ENCODE measurements at regions not wholly inside any gene's neighbourhood (a gene's known extent, or its start where the extent isn't known, plus 50 kb on each side); places are given as distances from the start of the nearest gene placed in this dataset.
A peak's percentile ranks its signal among the peaks of the same experiment; 100 is the strongest.
"Not testable (repeated sequence)": the region's sequence is repeated elsewhere in the genome, so short reads cannot be mapped to it uniquely, and the experiment has no call there.

DNA sequence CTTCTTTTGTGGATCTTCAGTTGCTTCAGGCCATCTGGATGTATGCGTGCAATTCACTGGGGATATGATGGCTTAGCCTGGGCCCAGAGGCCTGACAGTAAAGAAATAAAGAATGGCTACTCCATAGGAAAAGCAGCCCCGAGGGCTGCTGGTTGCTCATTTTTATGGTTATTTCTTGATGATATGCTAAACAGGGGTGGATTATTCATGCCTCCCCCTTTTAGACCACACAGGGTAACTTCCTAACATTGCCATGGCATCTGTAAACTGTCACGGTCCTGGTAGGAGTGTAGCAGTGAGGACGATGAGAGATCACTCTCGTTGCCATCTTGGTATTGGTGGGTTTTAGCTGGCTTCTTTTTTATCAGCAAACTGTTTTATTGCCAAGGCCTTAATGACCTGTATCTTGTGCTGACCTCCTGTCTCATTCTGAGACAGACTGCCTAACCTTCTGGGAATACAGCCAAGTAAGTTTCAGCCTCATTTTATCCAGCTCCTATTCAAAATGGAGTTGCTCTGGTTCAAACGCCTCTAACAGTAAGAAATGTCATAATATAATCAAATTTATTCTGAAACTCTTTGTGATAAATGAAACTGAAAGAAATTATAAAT is 60.5 kb downstream of the DSEL start:
- DNase-seq = no peak

DNA sequence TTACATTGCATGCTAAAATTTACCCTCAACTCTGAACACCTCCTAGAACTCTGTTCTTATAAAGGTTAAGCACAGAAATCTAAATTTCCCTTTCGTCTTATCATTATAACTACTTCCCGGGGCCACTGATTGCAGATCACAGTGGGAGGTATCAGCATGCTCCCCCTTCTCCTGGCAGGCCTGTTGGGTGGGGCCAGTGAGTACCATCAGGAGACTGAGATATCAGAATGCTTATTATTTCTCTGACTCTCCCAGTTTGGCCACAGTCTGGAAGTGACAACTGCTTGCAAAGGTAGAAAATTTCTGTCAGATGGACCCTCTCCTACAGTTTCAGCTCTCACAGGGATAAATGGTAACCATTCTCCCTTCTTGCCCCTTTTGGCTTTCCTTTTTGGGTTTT is 62.6 kb downstream of the DSEL start:
- DNase-seq = no peak

DNA sequence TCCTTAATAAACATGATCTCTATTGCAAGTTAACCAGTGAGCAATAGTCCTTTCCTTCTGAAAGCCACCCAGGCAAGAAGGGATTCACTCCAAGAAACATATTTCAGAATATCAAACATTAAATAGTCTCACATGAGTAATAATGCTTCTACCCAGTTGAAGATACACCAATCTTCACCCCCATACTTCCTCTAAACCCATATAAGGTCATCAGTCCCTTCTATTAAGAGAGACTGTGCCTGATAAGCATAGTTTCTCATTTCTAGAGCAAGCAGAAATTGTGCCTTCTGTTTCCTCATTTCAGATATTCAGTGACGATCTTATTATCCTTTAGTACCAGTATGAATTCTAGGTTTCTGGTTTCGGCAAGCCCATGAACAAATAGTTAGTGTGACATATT is 64.6 kb downstream of the DSEL start:
- no peak for DNase-seq

DNA sequence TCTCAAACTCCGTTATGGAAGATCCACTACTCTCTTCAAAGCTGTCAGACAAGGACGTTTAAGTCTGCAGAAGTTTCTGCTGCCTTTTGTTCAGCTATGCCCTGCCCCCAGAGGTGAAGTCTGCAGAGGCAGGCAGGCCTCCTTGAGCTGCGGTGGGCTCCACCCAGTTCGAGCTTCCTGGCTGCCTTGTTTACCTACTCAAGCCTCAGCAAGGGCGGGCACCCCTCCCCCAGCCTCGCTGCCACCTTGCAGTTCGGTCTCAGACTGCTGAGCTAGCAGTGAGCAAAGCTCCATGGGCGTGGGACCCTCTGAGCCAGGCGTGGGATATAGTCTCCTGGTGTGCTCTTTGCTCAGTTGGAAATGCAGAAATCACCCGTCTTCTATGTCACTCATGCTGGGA is 65.4 kb downstream of the DSEL start:
- not testable (repeated sequence) for DNase-seq

DNA sequence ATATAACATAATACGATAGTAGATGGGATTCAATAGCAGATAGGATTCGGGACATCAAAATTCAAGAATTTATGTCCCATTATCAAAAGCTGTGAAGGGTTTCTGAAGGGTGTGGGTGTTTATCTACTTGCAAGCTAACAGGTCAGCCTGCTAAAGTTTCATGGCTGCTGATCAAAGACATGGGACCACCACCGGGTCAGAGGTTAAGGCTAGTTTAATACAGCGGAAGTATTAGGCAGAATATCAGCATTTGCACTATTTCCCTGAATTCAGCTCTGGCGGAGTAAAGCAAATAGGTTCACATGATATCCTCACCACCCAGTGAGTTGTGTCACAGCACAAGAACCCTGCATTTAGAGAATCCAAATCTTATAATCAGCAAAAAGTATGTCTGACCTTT is 82.5 kb downstream of the DSEL start:
- no peak for DNase-seq

DNA sequence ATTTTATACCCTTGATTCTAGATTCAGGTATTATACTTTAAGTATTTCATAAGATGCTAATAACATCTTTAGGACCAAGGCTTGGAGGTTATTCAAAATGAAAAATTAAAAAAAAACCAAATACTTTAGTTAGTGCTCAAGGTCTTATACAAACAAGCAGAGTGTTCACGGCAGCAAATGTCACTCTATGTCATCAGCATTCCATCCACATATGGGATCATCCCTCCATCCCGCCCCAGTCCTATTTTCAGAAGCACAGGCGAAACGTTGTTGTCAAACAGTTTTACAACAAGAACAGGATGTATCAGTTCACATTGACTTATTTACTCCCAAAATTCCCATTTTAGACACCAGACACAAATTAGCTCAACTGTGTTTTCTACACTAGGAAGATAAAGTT is 83.7 kb downstream of the DSEL start:
- DNase-seq = no peak

DNA sequence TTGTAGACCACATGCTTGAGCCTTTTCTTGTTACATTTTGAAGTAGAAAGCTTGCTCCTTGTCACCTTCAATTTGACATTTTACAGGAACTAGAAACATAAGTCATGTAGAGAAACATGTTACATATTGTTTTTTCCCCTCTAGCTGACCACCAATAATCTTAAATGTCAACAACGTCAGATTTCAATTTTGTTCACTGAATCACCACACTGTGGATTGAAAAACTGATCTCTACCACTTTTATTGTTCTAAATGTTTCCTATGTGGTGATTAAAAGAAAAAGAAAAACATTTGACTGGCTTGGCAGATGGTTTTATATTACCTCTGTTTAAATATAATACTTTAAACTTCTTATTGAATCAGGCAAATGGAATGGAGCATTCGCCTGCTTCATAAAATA is 87.7 kb downstream of the DSEL start:
- DNase-seq = no peak

DNA sequence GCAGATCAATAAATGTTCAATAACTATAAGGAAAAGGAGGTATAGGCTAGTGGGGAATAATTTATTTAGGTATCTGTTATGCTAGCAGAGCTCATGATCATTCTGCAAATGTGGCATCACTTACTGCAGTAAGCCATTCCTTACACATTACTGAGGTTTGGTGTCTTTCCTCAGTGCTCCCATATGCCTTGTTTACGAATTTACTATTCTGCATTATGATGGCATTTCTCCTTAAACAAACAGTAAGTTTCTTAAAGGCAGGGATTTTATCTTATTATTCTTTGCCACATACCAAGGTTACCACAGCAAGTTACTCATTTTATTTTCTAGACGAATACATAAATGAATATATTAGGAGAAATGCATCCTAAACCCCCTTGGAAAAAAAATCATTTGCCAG is 88.4 kb downstream of the DSEL start:
- DNase-seq = no peak

DNA sequence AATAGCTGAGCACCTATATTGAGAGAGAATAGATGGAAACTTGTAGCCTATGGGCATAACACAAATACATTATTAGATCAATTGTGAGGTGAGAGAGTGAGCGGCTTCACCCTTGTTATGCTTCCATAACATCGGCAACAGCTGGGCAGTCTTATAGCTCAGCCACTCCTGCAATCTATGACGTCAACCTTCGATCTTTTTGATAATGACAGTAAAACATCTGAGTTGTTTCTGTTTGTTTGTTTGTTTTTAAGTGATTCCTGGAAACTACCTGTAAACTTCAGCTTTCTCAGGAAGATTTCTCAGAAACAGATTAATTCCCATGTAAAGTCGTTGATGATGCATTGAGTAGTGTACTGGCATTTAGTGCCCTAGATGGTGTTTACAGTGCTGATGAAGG is 90.0 kb downstream of the DSEL start:
- no peak for DNase-seq

DNA sequence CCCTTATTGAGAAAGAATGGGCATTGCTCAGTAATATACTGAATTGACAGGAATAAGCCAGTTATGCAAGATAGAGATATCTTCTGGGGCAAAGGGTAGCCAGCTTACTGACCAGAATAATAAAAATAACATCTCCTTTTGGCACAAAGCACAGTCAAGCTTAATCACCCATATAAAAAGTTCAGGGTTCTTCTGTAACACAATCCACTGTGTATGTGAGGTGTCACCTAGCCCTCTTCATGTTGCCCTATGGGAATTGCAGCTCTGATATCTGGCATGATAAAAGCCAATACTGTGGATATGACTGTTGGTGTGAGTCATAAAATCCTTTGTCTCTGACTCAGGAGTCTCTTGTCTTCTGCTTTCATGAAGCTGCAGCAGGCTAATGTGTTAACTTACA is 90.8 kb downstream of the DSEL start:
- no peak for DNase-seq

DNA sequence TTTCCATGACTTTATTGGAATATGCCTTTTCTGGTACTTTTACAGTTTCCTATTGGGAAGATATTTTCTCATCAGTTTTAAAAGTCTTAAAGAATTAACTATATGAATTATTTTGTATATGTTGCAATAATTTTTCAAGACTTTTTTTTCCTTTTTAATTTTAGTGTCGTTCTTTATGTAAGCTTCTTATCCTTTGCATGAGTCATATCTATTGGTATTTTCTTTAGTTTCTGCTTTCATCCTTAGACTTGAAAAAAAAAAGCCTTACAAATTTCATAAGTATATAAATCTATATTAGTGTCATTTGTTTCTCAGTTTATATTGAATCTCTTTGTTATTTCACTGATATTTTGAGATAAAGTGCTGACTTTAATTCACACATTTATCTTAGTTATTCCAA is 94.9 kb downstream of the DSEL start:
- DNase-seq = no peak

DNA sequence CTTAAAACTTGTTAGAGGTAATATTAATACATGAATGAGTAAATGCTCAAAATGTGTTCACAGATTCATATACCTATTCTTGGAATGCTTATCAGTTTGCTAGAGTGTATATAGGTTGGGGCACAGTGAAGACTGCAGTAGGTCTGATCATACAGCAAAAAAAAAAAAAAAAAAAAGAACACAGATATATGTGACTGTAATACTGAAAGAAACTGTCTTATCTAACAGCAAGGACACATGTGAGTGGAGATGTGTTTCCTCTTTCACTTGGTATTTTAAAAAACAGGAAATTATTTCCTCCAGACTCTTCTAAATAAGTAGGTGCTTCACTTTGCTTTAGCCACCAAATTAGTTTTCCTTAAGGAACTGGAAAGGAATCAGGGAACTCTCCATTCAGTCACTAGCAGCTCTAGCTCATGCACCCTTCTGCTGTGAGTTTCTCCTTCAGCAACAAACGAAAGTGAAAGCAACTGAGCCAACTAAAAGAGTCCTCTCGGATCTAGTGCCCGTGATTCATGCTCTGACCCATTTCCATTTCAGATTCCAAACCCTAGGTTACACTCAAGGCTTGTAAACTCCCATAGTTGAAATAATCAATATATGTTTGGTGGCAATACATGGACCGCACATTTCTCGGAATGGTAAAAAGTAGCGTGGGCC is 98.5 kb downstream of the DSEL start:
- DNase-seq = peak; percentile 3

DNA sequence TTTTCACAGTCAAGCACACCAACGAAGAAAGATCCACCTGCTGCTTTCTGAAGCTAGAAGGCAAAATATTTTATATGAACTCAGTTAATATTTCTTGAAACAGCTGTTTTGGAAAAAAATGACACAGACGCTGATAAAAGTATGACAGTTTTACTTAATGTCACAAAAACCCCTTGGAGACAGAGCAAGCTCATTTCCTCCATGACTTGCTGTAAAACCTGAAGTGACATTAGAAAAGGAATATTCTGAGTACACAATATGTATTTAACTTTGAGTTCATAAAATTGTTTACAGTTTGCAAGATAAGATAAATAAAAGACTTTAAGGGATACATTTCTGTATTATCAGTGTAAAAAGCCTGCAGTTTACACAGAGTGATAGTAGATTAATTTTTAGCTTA is 105.4 kb downstream of the DSEL start:
- DNase-seq = no peak

DNA sequence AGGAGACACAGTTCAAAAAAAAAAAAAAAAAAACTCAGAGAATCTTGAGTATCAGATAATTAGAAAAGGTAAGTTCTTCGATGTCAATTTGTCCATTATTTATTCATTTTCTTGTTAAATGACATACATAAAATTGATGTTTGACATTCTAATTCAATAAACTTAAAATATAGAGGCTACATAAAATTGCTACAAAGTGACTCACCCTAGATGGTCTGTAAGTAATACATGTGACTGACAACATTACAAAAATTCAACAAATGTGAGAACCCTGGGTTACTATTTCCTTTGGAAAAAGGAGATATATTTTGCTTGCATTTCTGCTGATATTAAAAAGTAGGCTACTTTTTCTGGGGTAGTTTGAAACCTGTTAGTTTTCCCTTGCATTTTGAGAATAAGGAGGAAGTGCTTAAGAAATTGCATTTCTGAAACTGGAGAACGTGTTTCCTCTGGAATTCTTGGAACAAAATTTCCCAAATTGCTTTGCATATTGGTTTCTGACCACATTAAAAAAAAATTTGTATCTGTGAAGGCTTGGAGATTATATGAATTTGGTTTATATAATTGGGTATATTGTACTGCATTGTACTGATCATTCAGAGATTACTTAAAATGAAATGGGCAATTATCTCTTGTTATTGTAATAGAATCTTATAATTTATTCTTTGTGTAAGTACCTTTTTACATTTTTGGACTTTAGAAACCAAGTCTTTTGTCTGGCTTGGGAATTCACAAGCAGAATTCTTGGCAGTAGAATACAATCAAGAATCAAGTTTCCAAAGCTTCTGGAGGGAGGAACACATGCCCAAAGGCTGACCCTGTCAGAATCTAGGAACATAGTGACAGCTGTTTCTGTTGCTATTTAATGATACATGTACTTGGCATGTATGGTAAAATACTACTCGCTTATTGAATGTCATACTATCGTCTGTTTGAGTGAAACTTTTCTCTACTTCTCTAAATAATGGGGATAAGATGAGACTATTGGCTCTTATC is 106.1 kb downstream of the DSEL start:
- DNase-seq = no peak

DNA sequence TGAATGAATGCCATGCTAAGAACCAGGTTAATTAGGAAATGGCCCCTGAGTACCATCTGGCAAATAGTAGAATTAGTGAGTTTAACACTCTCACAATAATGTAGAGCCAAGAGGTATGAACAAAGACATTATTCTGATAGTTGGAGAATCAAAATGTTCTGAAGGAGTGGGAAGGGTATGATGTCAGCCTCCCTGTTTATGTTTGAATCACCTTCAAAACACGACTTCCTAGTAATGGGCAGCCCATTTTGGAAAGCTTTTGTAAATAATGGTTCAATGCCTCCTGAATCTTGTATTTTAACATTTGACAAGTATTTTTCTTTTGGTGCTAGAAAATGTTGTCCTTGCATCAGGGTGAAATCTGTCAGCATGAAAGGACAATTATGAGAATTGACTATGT is 108.3 kb downstream of the DSEL start:
- DNase-seq = no peak

DNA sequence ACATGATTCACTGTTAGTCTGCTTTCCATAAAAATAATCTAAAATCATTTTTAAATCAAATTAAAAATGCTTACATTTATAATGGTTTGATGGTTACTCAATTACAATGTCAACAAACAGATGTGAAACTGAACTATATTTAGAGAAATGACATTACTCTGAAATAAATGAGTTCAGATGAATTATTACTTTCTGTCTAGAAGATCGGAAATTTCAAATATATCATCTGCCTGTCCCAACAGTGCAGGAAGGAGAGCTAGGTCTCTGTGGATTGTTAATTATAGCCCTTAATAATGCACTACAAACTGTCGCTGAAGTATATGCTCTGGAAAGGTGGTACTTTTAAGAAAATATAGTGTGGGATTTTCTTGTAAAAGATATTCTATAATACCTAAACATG is 109.8 kb downstream of the DSEL start:
- DNase-seq = no peak

DNA sequence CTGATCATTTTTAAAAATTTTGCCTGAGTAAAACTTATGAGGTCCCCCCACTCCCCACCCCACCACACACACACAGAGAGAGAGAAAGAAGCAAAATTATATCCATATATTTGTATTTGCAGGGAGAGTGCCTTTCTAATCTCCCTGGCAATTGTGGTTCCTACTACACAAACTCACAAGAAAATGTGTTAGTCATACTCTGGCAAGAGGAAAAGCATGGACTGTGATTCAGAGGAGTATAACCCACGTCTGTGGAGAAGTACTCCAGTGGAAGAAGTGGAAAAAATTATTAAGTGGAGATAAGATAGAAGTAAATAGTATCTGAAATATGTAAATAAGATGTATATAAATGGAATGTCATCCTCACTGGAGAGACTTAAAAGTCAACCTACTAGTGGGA is 114.0 kb downstream of the DSEL start:
- no peak for DNase-seq

DNA sequence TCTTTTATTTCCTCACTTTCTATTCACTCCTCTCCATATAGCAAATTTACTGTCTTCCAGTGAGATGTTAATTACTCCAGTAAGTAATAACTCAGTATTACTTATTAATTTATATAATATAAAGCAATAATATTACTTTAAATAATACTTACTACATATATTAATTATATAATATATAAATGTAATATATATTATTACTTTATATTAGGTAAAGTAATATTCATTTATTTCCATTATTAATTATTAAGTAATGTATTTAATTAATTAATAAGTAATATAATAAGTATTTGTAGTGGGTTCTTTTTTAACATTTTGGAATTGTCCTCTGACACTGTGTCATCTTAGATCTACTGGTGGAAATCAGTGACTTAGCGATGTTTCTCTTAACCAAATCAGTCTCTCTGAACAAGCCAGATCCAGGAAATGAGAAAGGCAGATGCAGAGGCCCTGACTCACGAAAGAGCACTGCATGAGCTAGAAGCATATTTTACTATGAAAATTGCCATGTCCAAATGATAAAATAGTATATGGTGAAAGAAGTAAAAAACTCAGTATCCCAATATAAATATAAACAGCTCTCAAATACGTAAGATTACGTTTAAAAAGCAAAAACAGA is 115.9 kb downstream of the DSEL start:
- DNase-seq = no peak

DNA sequence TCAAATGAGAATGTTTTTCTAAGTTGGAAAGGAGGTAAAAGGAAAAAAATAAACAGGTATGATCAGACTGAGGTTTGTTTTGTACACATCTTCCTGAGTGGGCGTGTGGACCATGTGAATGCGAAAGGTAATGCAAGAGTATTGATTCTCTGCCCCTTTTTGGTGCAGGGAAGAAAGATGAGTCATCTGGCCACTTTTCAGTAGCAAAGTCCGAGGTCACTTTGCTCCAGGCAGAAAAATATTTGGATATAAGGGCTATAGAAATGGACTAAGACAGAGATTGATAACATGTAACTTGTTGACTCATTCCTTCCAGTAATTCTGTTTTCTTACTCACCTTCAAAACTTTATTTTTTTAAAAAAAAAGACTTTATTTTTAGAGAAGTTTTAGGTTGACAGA is 130.5 kb downstream of the DSEL start:
- DNase-seq = no peak

DNA sequence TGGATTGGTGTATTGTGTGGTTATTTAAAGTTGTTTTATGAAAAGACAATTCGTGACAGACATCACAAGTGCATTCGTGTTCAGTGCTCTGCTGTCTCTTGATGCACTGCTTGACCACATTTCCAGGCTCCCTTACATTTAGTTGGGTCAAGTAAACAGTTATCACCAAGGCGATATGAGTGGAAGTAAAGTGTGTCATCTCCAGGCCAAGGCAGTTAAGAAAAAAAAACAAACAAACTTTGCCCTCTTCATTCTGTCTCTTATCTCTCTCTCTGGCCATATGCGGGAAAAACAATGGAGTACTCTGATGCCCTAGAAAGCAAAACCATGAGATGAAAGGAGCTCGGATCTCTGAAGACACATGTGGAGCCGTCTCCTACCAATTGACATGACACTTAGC is 131.1 kb downstream of the DSEL start:
- DNase-seq = no peak

DNA sequence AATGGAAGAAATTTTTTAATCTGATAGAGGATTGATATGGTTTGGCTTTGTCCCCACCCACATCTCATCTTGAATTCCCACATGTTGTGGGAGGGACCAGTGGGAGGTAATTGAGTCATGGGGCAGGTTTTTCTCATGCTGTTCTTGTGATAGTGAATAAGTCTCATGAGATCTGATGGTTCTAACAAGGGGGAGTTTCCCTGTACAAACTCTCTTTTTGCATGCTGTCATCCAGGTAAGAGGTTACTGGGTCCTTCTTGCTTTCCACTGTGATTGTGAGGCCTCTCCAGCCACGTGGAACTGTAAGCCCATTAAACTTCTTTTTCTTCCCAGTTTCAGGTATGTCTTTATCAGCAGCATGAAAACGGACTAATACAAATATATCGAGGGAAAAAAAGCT is 132.5 kb downstream of the DSEL start:
- not testable (repeated sequence) for DNase-seq

DNA sequence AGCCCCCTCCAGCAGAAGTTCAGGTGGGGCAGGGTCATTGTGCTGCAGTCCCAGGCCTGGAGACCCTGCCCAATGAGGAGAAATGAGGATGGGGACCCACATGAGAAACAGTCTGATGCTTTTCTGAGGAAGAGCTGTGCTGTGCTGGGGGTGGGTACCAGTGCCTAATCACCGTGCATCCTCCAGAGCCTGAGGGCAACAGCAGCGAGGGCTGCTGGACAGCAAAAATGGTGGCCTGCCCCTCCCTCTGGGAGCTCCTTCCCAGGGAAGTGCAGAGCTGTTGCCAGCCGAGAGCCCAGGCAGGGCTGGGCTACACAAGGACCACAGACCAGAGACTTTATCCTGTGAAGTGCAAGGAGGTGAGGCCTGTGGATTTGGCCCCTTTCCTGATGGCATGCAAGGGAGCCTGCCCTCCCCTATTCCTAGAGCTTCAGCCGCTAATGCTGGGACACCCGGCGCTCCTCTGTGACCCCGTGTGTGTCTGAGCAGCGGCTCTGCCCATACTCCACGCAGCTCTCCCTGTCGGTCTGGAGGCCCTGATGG is 134.8 kb downstream of the DSEL start:
- DNase-seq = no peak

DNA sequence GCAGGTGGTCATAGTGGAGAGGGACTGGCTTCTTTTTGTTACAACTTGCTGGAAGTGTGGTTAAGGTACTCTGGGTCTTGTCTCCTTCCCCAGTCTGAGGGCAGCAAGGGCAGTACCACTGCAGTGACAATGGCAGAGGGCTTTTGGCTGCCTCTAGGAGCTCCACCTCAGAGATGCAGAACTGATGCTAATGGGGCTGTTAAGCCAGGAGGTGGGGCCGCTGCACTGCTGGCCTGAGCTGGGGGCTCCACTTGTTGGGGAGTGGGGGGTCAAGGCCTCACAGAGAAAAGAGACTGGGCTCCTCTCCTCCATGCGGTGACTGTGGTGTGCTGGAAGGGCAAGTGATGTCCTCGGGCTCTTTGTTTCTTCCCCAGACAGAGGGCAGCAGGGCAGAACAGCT is 135.7 kb downstream of the DSEL start:
- no peak for DNase-seq

Data from activated T-cell treated with anti-CD3 and anti-CD28 coated beads for 4 hours (primary cell).